ENCODE measurements at regions not wholly inside any gene's neighbourhood (a gene's known extent, or its start where the extent isn't known, plus 50 kb on each side); places are given as distances from the start of the nearest gene placed in this dataset.

DNA sequence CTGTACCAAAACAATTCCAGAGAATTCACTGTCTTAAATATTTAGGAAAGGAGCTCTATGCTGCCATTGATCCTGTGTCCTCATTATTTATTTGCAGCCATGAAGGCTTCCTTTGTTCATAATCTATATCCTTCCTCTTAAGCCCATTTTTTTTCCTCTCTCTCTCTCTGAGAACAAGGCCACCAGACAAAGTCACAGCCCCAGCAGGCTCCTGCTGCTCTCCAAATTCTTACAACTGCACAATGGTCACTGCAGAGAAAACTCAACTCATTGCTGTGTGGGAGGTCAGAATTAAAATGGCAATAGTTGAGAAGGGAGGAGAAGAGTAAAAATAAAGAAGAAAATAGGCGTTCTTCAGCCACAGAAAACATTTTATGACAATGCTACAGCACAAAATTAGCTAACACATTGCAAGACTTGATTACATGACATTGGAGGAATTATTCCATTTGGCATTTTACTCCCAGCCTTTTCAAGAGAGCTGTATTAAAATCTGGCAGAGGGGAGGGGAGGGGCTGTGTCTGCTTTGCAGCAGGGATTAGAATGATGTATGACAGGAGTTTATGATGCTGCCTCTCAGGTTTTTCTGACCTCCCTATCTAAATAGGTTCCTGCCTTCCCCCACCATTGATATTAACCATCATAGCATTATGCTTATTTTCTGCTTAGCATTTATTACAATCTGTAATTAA, 399.7 kb upstream of the THBS1 start:
- no peak overlapping the region for H3K4me3 ChIP-seq (ENCODE audit: low read length)
- Mint-ChIP-seq H3K9me3 (no peaks in the 10 kb centered on the region), H3K4me3 (no peak overlapping the region), H3K27me3 (peaks cover 19% of the 10 kb centered on the region), H3K4me1 (ENCODE audit: low read depth) (no peaks in the 10 kb centered on the region), H3K36me3 (ENCODE audit: low read depth) (no peaks in the 10 kb centered on the region), H3K27ac (no peak overlapping the region)
- DNase-seq (no peak), ATAC-seq (ENCODE audit: poor library complexity) (no peak)
- intact Hi-C loops (cut with DNase I, micrococcal nuclease), result no loop called here
- no peak for TF ChIP-seq CTCF (IDR thresholded peaks at IDR 0.05)
- H3K4me1 ChIP-seq (ENCODE audit: insufficient read depth, low read length), result no peaks in the 10 kb centered on the region
- H3K9me3 ChIP-seq (ENCODE audit: control insufficient read depth in 1 of 2, insufficient read depth in 1 of 2, low read length in 2 of 2), result no peaks in the 10 kb centered on the region
- H3K27ac ChIP-seq (ENCODE audit: low read depth in 1 of 2, low read length in 2 of 2), result no peak overlapping the region
- no peaks in the 10 kb centered on the region for H3K27me3 ChIP-seq (ENCODE audit: control insufficient read depth in 1 of 2, insufficient read depth in 2 of 2, low read length in 2 of 2)
- H3K36me3 ChIP-seq (ENCODE audit: insufficient read depth, low read length), result no peaks in the 10 kb centered on the region
- POLR2A ChIA-PET, result no interaction called here
- CTCF ChIA-PET, result no interaction called here

GRCh38 chr15:39181940-39182339, 398.9 kb upstream of the THBS1 start:
- POLR2A ChIA-PET, result no interaction called here
- Histone ChIP-seq H3K9me3 (ENCODE audit: control insufficient read depth in 1 of 2, insufficient read depth in 1 of 2, low read length in 2 of 2) (no peaks in the 10 kb centered on the region), H3K36me3 (ENCODE audit: insufficient read depth, low read length) (no peaks in the 10 kb centered on the region), H3K27ac (ENCODE audit: low read depth in 1 of 2, low read length in 2 of 2) (no peak overlapping the region), H3K4me1 (ENCODE audit: insufficient read depth, low read length) (no peaks in the 10 kb centered on the region), H3K4me3 (ENCODE audit: low read length) (no peak overlapping the region), H3K27me3 (ENCODE audit: control insufficient read depth in 1 of 2, insufficient read depth in 2 of 2, low read length in 2 of 2) (no peaks in the 10 kb centered on the region)
- intact Hi-C loops (cut with DNase I, micrococcal nuclease), result no loop called here
- H3K4me3 Mint-ChIP-seq, result no peak overlapping the region
- ATAC-seq (ENCODE audit: poor library complexity), result no peak
- H3K4me1 Mint-ChIP-seq (ENCODE audit: low read depth), result no peaks in the 10 kb centered on the region
- TF ChIP-seq CTCF (IDR thresholded peaks at IDR 0.05), result no peak
- H3K27ac Mint-ChIP-seq, result no peak overlapping the region
- H3K9me3 Mint-ChIP-seq, result no peaks in the 10 kb centered on the region
- no peak for DNase-seq
- H3K27me3 Mint-ChIP-seq, result peaks cover 24% of the 10 kb centered on the region
- CTCF ChIA-PET, result no interaction called here
- no peaks in the 10 kb centered on the region for H3K36me3 Mint-ChIP-seq (ENCODE audit: low read depth)

GRCh38 chr15:39183164-39183881, 397.6 kb upstream of the THBS1 start:
- no peaks in the 10 kb centered on the region for H3K9me3 Mint-ChIP-seq
- Histone ChIP-seq H3K36me3 (ENCODE audit: insufficient read depth, low read length) (no peaks in the 10 kb centered on the region), H3K27me3 (ENCODE audit: control insufficient read depth in 1 of 2, insufficient read depth in 2 of 2, low read length in 2 of 2) (no peaks in the 10 kb centered on the region), H3K27ac (ENCODE audit: low read depth in 1 of 2, low read length in 2 of 2) (no peak overlapping the region), H3K4me3 (ENCODE audit: low read length) (no peak overlapping the region), H3K9me3 (ENCODE audit: control insufficient read depth in 1 of 2, insufficient read depth in 1 of 2, low read length in 2 of 2) (no peaks in the 10 kb centered on the region), H3K4me1 (ENCODE audit: insufficient read depth, low read length) (no peaks in the 10 kb centered on the region)
- TF ChIP-seq CTCF (IDR thresholded peaks at IDR 0.05), result no peak
- no peak overlapping the region for H3K27ac Mint-ChIP-seq
- H3K4me1 Mint-ChIP-seq (ENCODE audit: low read depth), result no peaks in the 10 kb centered on the region
- ChIA-PET CTCF (interaction anchor here (1.0 kb wide), 1 partner anchor 11 kb away, joined by 3 read pairs; no protein-coding TSS in a partner anchor), POLR2A (no interaction called here)
- H3K4me3 Mint-ChIP-seq, result no peak overlapping the region
- intact Hi-C loops (cut with DNase I, micrococcal nuclease), result no loop called here
- H3K36me3 Mint-ChIP-seq (ENCODE audit: low read depth), result no peaks in the 10 kb centered on the region
- ATAC-seq (ENCODE audit: poor library complexity) (no peak), DNase-seq (no peak)
- H3K27me3 Mint-ChIP-seq, result peaks cover 24% of the 10 kb centered on the region

All from CD4-positive, alpha-beta T cell (primary cell).